ENCODE measurements at regions not wholly inside any gene's neighbourhood (a gene's known extent, or its start where the extent isn't known, plus 50 kb on each side); places are given as distances from the start of the nearest gene placed in this dataset.

DNA sequence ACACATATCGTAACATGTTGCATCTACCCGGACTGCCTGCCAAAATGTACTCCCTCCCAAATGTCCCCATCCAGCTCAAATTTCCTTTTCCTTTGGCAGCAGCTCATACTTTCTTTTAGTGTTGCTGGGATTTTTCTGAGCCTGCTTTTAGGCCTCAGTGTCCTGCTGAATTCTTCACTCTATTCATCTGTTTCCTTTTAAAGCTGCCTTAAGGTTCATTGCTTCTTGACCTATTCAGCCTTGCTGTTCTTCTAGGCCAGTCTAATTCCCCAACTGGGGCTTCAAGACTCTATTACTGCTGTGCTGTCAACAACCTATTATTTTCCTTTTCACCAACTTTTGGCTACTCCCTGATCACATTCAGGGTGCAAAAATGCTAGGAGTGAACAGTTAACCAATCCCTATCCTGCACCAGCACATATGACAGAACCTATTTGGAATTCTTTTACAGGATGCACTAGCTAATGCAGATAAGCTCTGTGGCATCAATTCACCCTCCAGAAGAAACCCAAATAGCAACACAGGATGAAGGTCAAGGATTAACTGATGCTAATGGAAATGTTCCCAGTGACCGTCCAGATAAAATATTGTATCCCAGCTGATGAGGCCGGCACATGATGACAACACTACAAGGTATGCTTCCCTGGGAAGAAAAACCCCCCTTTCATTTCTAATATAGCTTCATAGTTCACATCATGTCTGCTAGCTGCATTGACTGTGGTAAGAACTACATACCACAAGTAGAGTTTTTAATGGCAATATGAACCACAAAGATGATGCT is 114.7 kb upstream of the TTC29 start:
- Mint-ChIP-seq H3K27me3 (peaks cover 5% of the 10 kb centered on the region), H3K4me1 (peaks cover 10% of the 10 kb centered on the region), H3K9me3 (no peaks in the 10 kb centered on the region), H3K36me3 (no peaks in the 10 kb centered on the region), H3K27ac (no peak overlapping the region), H3K4me3 (no peak overlapping the region)
- DNase-seq, result no peak
- POLR2A ChIA-PET, result no interaction called here
- no peak for ATAC-seq (ENCODE audit: low read depth)

DNA sequence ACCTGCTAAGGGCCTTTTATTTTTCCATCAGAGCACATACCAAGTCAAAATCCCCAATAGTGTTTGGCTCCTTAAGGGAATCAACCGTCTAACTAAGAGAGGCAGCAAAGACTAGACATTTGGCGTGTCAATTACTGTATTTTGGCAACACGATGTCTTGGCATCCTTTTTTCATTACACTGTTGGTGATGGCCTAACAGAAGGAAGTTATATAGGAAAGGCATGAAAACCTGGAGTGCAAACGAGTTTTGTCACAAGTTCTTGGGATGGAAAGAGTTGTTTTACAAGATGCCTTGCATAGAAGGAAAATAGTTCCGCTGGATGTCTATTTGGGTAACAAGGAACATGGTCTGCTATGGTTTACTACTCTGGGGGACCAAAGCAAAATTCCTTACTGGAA is 119.2 kb upstream of the TTC29 start:
- DNase-seq, result no peak
- peaks cover 5% of the 10 kb centered on the region for H3K27me3 Mint-ChIP-seq
- POLR2A ChIA-PET, result no interaction called here
- peaks cover 3% of the 10 kb centered on the region for H3K4me1 Mint-ChIP-seq
- no peak for ATAC-seq (ENCODE audit: low read depth)
- no peaks in the 10 kb centered on the region for H3K36me3 Mint-ChIP-seq
- H3K9me3 Mint-ChIP-seq, result no peaks in the 10 kb centered on the region
- no peak overlapping the region for H3K4me3 Mint-ChIP-seq
- H3K27ac Mint-ChIP-seq, result no peak overlapping the region

DNA sequence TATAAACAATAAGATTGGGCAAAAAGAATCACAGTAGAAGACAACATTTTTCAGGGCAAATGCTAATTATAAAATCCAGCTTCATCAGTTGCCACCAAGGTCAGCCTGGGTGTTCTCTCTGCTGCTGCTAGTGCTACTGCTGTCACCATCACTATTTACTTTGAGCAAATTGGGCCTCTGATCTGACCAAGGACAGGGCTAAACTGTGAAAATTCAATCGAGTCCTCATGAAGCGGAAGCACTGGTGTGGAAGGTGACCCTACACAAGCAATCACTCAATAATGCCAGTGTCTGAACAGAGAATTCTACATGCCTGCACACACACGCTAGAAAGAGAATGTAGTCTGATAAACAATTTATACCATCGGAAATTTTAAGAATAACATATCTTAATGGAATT is 122.9 kb upstream of the TTC29 start:
- H3K27me3 Mint-ChIP-seq, result peaks cover 7% of the 10 kb centered on the region
- ATAC-seq (ENCODE audit: low read depth) (no peak), DNase-seq (no peak)
- no peaks in the 10 kb centered on the region for H3K36me3 Mint-ChIP-seq
- H3K4me3 Mint-ChIP-seq, result no peak overlapping the region
- H3K9me3 Mint-ChIP-seq, result no peaks in the 10 kb centered on the region
- POLR2A ChIA-PET, result no interaction called here
- no peaks in the 10 kb centered on the region for H3K4me1 Mint-ChIP-seq
- no peak overlapping the region for H3K27ac Mint-ChIP-seq

DNA sequence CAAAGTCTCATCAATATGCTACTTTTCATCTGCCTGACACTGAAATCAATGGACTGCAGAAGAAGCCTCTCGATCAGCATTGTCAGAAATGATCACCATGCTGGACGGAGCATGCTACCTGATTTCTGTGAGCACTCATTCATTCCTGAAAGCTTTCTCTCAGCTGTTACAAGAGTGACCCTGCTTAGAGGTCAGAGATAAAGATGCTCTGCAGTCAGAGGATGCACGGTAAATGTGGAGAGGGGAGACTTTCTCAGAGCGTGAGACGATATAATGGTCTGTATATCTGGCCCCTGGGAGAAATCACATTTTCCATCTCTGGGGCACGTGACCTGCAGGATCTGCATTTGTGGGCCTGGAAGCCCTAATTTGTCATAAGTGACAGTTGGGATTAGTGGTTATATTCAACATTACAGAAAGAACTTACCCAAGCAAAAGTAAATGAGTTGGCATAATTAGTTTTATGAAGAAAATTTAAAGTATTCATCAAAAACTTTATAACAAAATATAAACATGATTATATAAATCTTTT is 125.6 kb upstream of the TTC29 start:
- H3K27me3 Mint-ChIP-seq, result peaks cover 2% of the 10 kb centered on the region
- H3K4me1 Mint-ChIP-seq, result no peaks in the 10 kb centered on the region
- no peak for DNase-seq
- no peaks in the 10 kb centered on the region for H3K36me3 Mint-ChIP-seq
- no peaks in the 10 kb centered on the region for H3K9me3 Mint-ChIP-seq
- no peak overlapping the region for H3K4me3 Mint-ChIP-seq
- no peak for ATAC-seq (ENCODE audit: low read depth)
- H3K27ac Mint-ChIP-seq, result no peak overlapping the region
- POLR2A ChIA-PET, result no interaction called here

DNA sequence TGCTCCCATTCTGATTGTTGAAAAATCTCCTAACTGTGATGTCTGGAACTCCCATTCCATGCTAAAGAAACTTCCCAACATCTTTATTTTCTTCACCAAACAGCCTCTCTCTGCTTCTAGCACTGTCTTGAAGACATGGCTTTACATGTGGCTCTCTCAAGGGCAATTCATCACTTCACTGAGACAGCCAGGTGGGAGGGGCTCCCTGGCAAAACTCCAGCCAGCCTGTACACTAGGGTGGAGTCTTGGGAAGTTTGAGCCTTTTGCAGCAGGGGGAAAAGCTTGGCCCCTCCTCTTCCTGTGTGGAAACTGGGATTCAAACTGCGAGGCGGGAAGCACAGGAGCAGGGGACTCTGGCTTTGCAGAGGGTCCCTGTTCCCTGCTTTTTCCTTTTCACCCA is 130.5 kb upstream of the TTC29 start:
- Mint-ChIP-seq H3K36me3 (no peaks in the 10 kb centered on the region), H3K4me3 (no peak overlapping the region), H3K9me3 (no peaks in the 10 kb centered on the region), H3K4me1 (no peaks in the 10 kb centered on the region), H3K27me3 (peaks cover 2% of the 10 kb centered on the region), H3K27ac (no peak overlapping the region)
- POLR2A ChIA-PET, result no interaction called here
- ATAC-seq (ENCODE audit: low read depth) (no peak), DNase-seq (no peak)

DNA sequence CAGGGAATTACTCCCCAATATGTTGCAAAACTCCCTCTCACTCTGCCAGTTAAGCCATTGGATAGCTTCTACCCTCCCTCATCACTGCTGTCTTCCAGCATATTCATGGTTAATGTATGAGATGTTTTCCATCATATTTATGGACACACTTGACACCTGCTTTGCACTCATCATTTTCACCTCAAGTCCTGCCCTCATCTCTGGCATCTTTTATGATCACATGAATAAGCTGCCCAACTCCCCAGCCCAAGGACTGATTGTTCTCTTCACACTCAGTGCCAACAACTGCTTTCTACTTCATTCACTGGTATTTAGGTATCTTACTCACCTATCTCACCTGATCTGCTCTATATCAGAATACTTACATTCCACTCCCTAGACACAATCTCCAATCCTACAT is 131.1 kb upstream of the TTC29 start:
- no peaks in the 10 kb centered on the region for H3K36me3 Mint-ChIP-seq
- no peaks in the 10 kb centered on the region for H3K4me1 Mint-ChIP-seq
- peaks cover 2% of the 10 kb centered on the region for H3K27me3 Mint-ChIP-seq
- H3K4me3 Mint-ChIP-seq, result no peak overlapping the region
- POLR2A ChIA-PET, result no interaction called here
- no peak for DNase-seq
- H3K9me3 Mint-ChIP-seq, result no peaks in the 10 kb centered on the region
- no peak for ATAC-seq (ENCODE audit: low read depth)
- no peak overlapping the region for H3K27ac Mint-ChIP-seq

DNA sequence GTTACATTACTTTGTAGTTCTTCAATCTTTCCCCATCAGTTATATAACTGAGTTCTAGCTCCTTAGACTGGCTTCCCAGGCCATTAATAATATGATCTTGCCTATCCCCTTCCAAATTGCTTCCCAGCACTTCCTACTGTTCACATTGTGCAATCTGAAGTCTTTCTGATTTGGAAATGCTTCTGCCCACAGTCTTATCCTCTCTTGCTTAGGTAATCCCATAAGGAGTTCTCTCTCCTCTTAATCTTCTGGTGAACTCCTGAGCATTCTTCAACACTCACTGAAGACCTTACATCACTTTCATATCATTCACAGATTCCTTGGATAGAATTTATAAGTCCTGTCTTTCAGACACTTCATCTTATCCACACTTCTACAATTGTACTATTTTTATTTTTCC is 132.7 kb upstream of the TTC29 start:
- POLR2A ChIA-PET, result no interaction called here
- Mint-ChIP-seq H3K36me3 (no peaks in the 10 kb centered on the region), H3K9me3 (no peaks in the 10 kb centered on the region), H3K4me3 (no peak overlapping the region), H3K27ac (peak overlapping the region; percentile 3), H3K27me3 (no peaks in the 10 kb centered on the region), H3K4me1 (no peaks in the 10 kb centered on the region)
- ATAC-seq (ENCODE audit: low read depth) (no peak), DNase-seq (no peak)

DNA sequence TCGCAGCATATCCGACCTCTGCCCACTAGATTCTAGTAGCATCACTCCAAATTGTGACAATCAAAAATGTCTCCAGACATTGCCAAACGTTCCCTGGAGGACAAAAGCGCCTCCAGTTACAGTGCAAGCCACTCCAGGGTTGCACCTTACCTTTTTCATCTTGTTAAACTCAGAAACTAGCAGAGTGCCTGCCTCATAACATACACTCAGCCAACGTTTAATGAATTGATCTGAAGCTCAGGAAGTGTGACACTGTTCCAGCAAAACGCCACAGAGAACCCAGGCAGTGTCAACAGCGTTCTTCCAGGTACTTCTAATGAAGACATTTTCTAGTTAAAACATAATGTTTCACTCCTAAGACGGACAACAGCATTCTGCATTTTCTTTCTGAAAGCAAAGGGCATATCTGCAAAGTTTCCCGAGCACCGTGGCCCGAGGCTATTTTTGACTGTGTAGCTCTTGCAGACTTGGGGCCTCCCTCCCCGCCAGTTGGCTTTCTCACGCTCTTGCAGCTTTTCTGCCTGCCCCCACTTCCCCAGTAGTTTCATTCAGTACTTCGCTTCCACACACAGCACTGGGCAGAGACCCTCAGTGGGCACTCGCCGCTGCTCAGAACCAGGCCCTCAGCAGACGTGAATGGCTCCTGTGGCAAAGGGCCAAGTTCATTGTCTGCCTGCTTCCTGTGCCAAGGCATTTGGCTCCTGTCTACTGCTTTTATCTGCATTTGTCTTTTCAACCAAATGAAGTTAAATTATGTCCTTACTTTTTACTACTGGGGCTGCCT is 133.4 kb upstream of the TTC29 start:
- no peak for ATAC-seq (ENCODE audit: low read depth)
- POLR2A ChIA-PET, result no interaction called here
- Mint-ChIP-seq H3K27me3 (no peaks in the 10 kb centered on the region), H3K4me3 (no peak overlapping the region), H3K36me3 (no peaks in the 10 kb centered on the region), H3K4me1 (no peaks in the 10 kb centered on the region), H3K9me3 (no peaks in the 10 kb centered on the region), H3K27ac (no peak overlapping the region)
- no peak for DNase-seq

DNA sequence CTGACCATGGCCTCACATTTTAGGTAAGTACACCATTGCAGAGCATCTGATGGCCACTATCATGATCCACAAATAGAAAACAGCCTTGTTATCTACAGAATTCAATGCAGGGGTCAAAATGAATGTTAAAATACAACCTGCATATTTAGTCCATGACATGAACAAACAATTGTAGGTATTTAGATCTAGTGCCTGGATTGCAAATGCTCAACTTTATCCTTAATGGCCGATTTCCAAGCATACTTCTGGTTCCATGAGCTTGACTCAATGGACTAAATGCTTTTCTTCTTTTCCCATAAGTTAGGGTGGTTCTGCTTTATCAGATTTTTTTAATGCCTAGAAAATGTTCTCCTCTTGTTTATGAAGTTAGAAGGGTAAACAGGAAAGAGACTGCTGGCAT is 139.2 kb upstream of the TTC29 start:
- POLR2A ChIA-PET, result no interaction called here
- H3K4me3 Mint-ChIP-seq, result no peak overlapping the region
- H3K36me3 Mint-ChIP-seq, result no peaks in the 10 kb centered on the region

DNA sequence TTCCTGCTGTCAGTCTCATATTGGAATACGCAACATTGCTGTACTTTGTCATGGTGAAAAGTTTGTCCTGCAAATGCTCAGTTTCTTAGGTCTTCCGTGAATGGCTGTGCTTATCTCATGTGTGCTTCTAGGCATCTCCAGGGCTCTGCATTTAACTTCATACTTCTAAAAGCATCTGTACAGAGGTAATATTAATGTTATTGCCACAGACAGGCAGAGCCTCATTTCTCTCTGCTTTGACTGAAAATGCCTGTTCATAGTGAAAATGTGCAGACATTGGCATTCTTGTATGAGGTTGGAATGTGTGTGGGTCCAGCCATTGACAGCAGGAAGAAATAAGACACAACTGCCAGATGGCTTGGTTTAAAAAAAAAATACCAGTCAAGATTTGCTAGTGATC is 140.1 kb upstream of the TTC29 start:
- Mint-ChIP-seq H3K27me3 (peaks cover 8% of the 10 kb centered on the region), H3K36me3 (no peaks in the 10 kb centered on the region), H3K27ac (no peak overlapping the region), H3K4me3 (no peak overlapping the region), H3K9me3 (no peaks in the 10 kb centered on the region), H3K4me1 (no peaks in the 10 kb centered on the region)
- no peak for DNase-seq
- POLR2A ChIA-PET, result no interaction called here
- ATAC-seq (ENCODE audit: low read depth), result no peak

More for the DNA sequence above, 139.2 kb upstream of the TTC29 start:
- H3K27me3 Mint-ChIP-seq, result peaks cover 8% of the 10 kb centered on the region
- no peaks in the 10 kb centered on the region for H3K4me1 Mint-ChIP-seq
- DNase-seq (no peak), ATAC-seq (ENCODE audit: low read depth) (no peak)
- no peaks in the 10 kb centered on the region for H3K9me3 Mint-ChIP-seq
- H3K27ac Mint-ChIP-seq, result no peak overlapping the region

DNA sequence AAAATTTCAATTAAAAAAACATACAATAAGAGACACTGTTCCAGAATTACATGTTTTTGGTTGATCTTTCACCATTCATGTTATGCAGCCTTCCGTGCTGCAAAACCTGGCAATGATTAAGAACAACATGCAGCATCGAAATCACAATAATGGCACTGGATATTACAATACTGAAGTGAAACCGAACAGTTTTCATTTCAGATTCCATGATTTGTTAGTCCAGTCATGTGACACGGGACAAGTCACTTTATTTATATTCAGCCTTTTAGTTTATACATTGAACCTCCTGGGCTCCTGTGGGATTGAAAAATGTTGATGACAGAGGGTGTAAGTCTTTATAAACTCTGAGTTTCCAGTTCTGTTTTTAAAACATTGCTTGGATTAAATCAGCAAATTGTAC is 142.5 kb upstream of the TTC29 start:
- no peak for DNase-seq
- Mint-ChIP-seq H3K9me3 (no peaks in the 10 kb centered on the region), H3K36me3 (no peaks in the 10 kb centered on the region), H3K27me3 (peaks cover 11% of the 10 kb centered on the region), H3K4me3 (no peak overlapping the region), H3K4me1 (no peaks in the 10 kb centered on the region), H3K27ac (no peak overlapping the region)
- no peak for ATAC-seq (ENCODE audit: low read depth)
- POLR2A ChIA-PET, result no interaction called here

DNA sequence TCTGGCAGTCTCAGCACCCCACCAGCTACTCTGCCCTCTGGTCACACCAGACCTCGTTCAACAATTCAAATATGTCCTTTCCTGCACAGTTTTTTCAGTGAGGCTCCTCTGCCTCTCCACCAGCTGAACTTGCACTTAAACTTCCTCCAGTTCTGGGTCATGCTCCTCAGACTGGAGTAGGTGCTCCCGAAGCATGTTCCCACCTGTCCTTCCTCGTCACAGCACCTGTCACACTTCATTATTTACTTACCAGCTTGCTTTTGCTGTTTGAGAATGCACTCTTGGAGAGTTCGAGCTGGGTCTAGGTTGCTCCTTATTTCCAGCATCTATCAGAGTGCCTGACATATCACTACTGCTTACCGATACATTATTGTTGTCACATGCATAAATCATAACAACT is 144.8 kb upstream of the TTC29 start:
- no peaks in the 10 kb centered on the region for H3K36me3 Mint-ChIP-seq
- H3K4me1 Mint-ChIP-seq, result no peaks in the 10 kb centered on the region
- H3K27ac Mint-ChIP-seq, result no peak overlapping the region
- peaks cover 11% of the 10 kb centered on the region for H3K27me3 Mint-ChIP-seq
- POLR2A ChIA-PET, result no interaction called here
- H3K4me3 Mint-ChIP-seq, result no peak overlapping the region
- DNase-seq (no peak), ATAC-seq (ENCODE audit: low read depth) (no peak)
- H3K9me3 Mint-ChIP-seq, result no peaks in the 10 kb centered on the region

DNA sequence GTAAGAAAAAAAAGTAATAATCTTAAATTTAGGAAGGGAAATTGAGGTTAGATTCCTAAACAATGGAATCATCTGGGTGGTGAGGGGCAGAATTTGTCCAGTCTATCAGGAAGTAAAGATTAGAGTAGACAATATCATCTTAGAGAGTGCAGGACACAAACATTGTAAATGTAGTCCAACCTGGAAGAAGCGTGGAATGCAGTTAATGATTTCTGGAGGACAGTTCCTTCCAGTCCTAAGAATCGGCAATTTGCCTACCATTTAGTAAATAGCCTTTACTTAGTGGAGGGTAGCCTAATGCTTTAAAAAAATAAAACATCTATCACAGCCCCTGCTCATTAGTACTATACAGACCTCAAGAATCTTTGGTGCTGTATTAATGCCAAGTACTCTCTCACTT is 147.5 kb upstream of the TTC29 start:
- Mint-ChIP-seq H3K4me1 (no peaks in the 10 kb centered on the region), H3K4me3 (no peak overlapping the region), H3K9me3 (no peaks in the 10 kb centered on the region), H3K36me3 (no peaks in the 10 kb centered on the region), H3K27ac (no peak overlapping the region), H3K27me3 (peaks cover 7% of the 10 kb centered on the region)
- no peak for ATAC-seq (ENCODE audit: low read depth)
- POLR2A ChIA-PET, result no interaction called here
- no peak for DNase-seq

DNA sequence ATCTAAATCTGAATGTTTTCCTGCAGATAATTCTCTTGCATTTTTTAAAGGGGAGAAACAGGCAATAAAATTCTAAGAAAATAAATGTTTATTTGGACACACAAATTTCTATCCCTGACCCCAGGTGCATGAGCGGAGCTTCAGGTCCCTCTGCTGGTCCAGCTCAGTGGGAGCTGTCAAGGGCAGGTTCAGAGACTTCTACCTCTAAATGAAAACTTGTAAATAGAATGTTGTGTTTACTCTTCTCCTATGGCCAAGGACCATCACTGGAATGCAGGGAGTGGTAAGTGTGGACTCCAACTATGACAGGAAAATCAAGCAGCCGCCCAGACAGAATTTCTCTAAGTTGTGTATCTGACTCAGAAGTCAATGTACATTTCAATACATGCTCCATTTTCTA is 148.6 kb upstream of the TTC29 start:
- Mint-ChIP-seq H3K9me3 (no peaks in the 10 kb centered on the region), H3K36me3 (no peaks in the 10 kb centered on the region), H3K4me1 (no peaks in the 10 kb centered on the region), H3K4me3 (no peak overlapping the region), H3K27ac (no peak overlapping the region), H3K27me3 (peaks cover 5% of the 10 kb centered on the region)
- DNase-seq (no peak), ATAC-seq (ENCODE audit: low read depth) (no peak)
- POLR2A ChIA-PET, result no interaction called here

Measured in activated naive CD8-positive, alpha-beta T cell treated with anti-CD3 and anti-CD28 coated beads, Interleukin-2, amount 10 ng/mL, durations not matched to agents 7 days and 5 days (primary cell).